Fibroblast of lung (primary cell): ENCODE measurements at regions not wholly inside any gene's neighbourhood (a gene's known extent, or its start where the extent isn't known, plus 50 kb on each side); places are given as distances from the start of the nearest gene placed in this dataset.

Experiments used
- DNase-seq, 2 donors: peaks; one replicate each; pipeline versions ENCODE4 v3.0.0 to v3.0.0-alpha.2; 2010; ENCODE audit warnings: low read depth in 2 of 2
- H2AFZ ChIP-seq: 2 replicates; pipeline ENCODE4 v1.5.1; 2012; ENCODE audit warnings: low read length, control low read depth, inconsistent platforms
- H3K27ac ChIP-seq: 2 replicates; pipeline ENCODE4 v1.5.1; 2011; ENCODE audit warnings: low read length, control low read depth; ENCODE audit not compliant: insufficient read depth
- H3K27me3 ChIP-seq: 2 replicates; pipeline ENCODE4 v1.5.1; 2011; ENCODE audit warnings: mild to moderate bottlenecking, low read length; ENCODE audit not compliant: control insufficient read depth, insufficient read depth
- H3K36me3 ChIP-seq: 2 replicates; pipeline ENCODE4 v1.5.1; 2011; ENCODE audit warnings: low read length; ENCODE audit not compliant: control insufficient read depth, insufficient read depth
- H3K4me1 ChIP-seq: 2 replicates; pipeline ENCODE4 v1.5.1; 2011; ENCODE audit warnings: low read length; ENCODE audit not compliant: control insufficient read depth, insufficient read depth; ENCODE audit errors: extremely low read depth
- H3K4me2 ChIP-seq: 2 replicates; pipeline ENCODE4 v1.5.1; 2011; ENCODE audit warnings: low read length, control low read depth; ENCODE audit not compliant: insufficient read depth; ENCODE audit errors: extremely low read depth
- H3K4me3 ChIP-seq, 4 experiments: fragments of 200-600 bp in 1 of 4; sonication (generic) in 1 of 4; replicated peaks in 1 of 4; 2 replicates each; pipeline ENCODE4 v1.5.1; 2011 to 2016; ENCODE audit warnings: low read length in 4 of 4, low read depth in 3 of 4, mild to moderate bottlenecking in 3 of 4, control low read depth in 2 of 4, inconsistent platforms in 1 of 4, mixed read lengths in 1 of 4; ENCODE audit not compliant: insufficient read depth in 1 of 4; ENCODE audit errors: control extremely low read depth in 1 of 4
- H3K79me2 ChIP-seq: 2 replicates; pipeline ENCODE4 v1.5.1; 2012; ENCODE audit warnings: mild to moderate bottlenecking, low read length, inconsistent platforms; ENCODE audit not compliant: control insufficient read depth, insufficient read depth
- H3K9ac ChIP-seq: 2 replicates; pipeline ENCODE4 v1.5.1; 2011; ENCODE audit warnings: mild to moderate bottlenecking, low read length, control low read depth; ENCODE audit not compliant: insufficient read depth
- H3K9me3 ChIP-seq: 2 replicates; pipeline ENCODE4 v1.5.1; 2012; ENCODE audit warnings: low read depth, low read length; ENCODE audit not compliant: control insufficient read depth, insufficient read depth
- H4K20me1 ChIP-seq: 2 replicates; pipeline ENCODE4 v1.5.1; 2011; ENCODE audit warnings: low read length; ENCODE audit not compliant: control insufficient read depth, insufficient read depth; ENCODE audit errors: extremely low read depth
- EZH2 ChIP-seq: IDR thresholded peaks from 2 replicates; pipeline ENCODE4 v1.5.1; 2012; ENCODE audit warnings: low read length, control low read depth, mild to moderate bottlenecking; ENCODE audit errors: missing control alignments
- TF ChIP-seq, protein P1 (sequence below), 2 donors: IDR thresholded peaks in 1 of 2; conservative IDR thresholded peaks in 1 of 2; 1 replicate in 1 of 2; 2 replicates in 1 of 2; pipeline ENCODE4 v1.5.1; 2011 to 2012; ENCODE audit warnings: low read length in 2 of 2, control low read depth in 1 of 2, inconsistent platforms in 1 of 2, low read depth in 1 of 2, mild to moderate bottlenecking in 1 of 2

DNA sequence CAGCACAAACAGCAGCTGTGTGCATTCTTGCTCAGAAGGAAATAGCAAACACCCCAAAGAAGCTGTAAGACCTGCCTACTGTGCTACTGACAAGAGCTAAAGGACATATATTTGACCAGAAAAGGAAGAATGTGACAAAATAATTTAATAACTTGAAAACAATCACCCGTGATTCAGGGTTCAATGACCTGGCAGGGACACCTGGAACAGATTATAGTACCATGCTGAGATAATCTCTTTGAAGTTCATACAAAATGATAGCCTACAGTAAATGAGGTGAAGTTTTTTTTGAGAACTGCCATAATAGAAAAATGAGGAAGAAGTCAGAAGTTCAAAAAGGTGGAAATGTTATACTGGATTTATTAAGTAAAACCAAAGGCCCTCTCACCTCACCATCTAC lies 324.8 kb upstream of the GULP1 start:
- H4K20me1 ChIP-seq = no peaks in the 10 kb centered on the region
- H2AFZ ChIP-seq = no peak overlapping the region
- no peaks in the 10 kb centered on the region for H3K79me2 ChIP-seq

DNA sequence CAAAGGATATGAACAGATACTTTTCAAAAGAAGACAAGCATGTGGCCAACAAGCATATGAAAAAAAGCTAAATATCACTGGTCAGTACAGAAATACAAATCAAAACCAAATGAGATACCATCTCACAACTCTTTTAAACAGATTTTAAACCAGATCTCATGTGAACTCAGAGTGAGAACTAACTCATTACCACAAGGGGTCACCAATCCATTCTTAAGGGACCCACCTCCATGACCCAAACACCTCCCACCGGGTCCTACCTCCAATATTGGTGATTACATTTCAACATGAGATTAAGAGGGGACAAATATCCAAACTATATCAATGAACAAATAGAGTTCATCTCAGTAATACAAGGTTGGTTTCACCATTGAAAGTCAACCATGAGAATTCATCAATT lies 319.8 kb upstream of the GULP1 start:
- Histone ChIP-seq H3K4me2 (no peak overlapping the region), H2AFZ (no peak overlapping the region), H4K20me1 (no peaks in the 10 kb centered on the region), H3K79me2 (no peaks in the 10 kb centered on the region), H3K36me3 (no peaks in the 10 kb centered on the region), H3K27me3 (no peaks in the 10 kb centered on the region), H3K4me1 (no peaks in the 10 kb centered on the region), H3K4me3 (no peak overlapping the region), H3K27ac (no peak overlapping the region), H3K9me3 (no peaks in the 10 kb centered on the region), H3K9ac (no peak overlapping the region)
- DNase-seq = no peak
- TF ChIP-seq EZH2 = no peak
- TF ChIP-seq, protein P1, sequence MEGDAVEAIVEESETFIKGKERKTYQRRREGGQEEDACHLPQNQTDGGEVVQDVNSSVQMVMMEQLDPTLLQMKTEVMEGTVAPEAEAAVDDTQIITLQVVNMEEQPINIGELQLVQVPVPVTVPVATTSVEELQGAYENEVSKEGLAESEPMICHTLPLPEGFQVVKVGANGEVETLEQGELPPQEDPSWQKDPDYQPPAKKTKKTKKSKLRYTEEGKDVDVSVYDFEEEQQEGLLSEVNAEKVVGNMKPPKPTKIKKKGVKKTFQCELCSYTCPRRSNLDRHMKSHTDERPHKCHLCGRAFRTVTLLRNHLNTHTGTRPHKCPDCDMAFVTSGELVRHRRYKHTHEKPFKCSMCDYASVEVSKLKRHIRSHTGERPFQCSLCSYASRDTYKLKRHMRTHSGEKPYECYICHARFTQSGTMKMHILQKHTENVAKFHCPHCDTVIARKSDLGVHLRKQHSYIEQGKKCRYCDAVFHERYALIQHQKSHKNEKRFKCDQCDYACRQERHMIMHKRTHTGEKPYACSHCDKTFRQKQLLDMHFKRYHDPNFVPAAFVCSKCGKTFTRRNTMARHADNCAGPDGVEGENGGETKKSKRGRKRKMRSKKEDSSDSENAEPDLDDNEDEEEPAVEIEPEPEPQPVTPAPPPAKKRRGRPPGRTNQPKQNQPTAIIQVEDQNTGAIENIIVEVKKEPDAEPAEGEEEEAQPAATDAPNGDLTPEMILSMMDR (conservative IDR thresholded peaks at IDR 0.05 in 1 of 2, IDR thresholded peaks at IDR 0.05 in 1 of 2; ENCODE audit: low read depth in 1 of 2, low read length in 2 of 2) = no peak

More for the DNA sequence above, 324.8 kb upstream of the GULP1 start:
- no peak overlapping the region for H3K4me2 ChIP-seq
- H3K9ac ChIP-seq = no peak overlapping the region
- TF ChIP-seq EZH2 = no peak
- TF ChIP-seq, protein P1 (conservative IDR thresholded peaks at IDR 0.05 in 1 of 2, IDR thresholded peaks at IDR 0.05 in 1 of 2; ENCODE audit: low read depth in 1 of 2, low read length in 2 of 2) = no peak
- H3K4me3 ChIP-seq = no peak overlapping the region
- H3K9me3 ChIP-seq = no peaks in the 10 kb centered on the region
- H3K27me3 ChIP-seq = no peaks in the 10 kb centered on the region
- DNase-seq = no peak
- H3K36me3 ChIP-seq = no peaks in the 10 kb centered on the region
- no peaks in the 10 kb centered on the region for H3K4me1 ChIP-seq
- no peak overlapping the region for H3K27ac ChIP-seq

DNA sequence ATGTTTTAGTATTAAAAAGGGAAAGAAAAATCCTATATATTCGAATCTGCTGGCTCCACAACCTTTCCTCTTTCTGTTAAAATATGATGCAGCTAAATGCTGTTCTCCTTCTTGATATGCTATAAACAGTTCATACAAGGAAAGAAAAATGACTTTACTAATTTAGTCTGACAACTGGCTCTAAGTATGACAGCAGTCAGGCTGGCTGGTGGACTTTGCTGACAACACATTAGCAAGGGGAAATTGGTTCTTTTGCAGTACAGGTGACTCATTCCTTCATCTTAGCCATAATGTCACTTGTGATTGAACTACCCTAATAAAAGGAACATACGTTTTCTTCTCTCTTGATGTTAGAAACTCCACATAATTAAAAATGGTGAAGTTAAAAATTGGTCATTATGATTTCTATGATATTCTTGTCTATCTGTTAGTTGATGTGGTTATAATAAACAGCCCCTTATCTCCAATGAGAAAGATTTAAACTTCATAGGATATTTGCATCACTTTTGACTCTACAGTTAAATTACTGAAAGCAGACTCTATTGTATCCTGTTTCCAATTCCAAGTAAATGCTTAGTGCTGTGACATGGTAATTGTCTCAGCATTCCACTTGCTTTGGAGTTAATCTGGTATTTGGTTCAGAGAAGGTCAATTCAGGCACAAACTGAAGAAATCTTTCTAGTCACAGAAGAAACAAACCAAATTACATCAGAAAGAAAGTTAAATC lies 315.3 kb upstream of the GULP1 start:
- Histone ChIP-seq H3K79me2 (no peaks in the 10 kb centered on the region), H3K4me3 (no peak overlapping the region), H2AFZ (no peak overlapping the region), H3K27me3 (no peaks in the 10 kb centered on the region), H3K4me2 (no peak overlapping the region), H3K4me1 (no peaks in the 10 kb centered on the region), H3K9me3 (no peaks in the 10 kb centered on the region), H3K27ac (no peak overlapping the region), H4K20me1 (no peaks in the 10 kb centered on the region), H3K9ac (no peak overlapping the region), H3K36me3 (no peaks in the 10 kb centered on the region)
- no peak for TF ChIP-seq EZH2
- TF ChIP-seq, protein P1 (conservative IDR thresholded peaks at IDR 0.05 in 1 of 2, IDR thresholded peaks at IDR 0.05 in 1 of 2; ENCODE audit: low read depth in 1 of 2, low read length in 2 of 2) = no peak
- DNase-seq = peak in 1 of 2 donors; percentile 17
